GM12872 (cell line): ENCODE measurements at regions not wholly inside any gene's neighbourhood (a gene's known extent, or its start where the extent isn't known, plus 50 kb on each side); places are given as distances from the start of the nearest gene placed in this dataset.

Experiments
- TF ChIP-seq, protein P1 (sequence below): IDR thresholded peaks from 3 replicates; pipeline ENCODE4 v1.5.1; 2011; ENCODE audit warnings: low read depth, mild to moderate bottlenecking, low read length, moderate library complexity; ENCODE audit not compliant: insufficient read depth

DNA sequence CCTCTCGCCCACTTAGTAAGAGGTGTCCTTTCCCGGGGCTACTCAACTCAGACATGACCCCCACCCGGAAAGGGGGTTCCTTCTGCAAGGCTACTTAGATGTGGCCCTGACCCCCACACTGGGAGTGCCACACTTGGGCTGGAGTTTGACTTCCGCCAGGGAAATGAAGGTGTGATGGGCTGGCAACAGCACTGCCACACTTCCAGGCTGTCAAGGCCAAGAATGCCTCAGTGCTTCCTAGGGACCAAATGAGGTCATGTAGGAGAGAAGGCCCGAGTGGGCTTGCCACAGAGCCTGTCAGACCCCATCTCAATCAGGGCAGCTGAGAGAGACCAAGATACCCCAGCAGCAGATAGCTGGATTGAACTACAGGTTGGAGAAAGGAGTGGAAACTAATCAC is 55.5 kb downstream of the DRD1 start:
- TF ChIP-seq, protein P1, sequence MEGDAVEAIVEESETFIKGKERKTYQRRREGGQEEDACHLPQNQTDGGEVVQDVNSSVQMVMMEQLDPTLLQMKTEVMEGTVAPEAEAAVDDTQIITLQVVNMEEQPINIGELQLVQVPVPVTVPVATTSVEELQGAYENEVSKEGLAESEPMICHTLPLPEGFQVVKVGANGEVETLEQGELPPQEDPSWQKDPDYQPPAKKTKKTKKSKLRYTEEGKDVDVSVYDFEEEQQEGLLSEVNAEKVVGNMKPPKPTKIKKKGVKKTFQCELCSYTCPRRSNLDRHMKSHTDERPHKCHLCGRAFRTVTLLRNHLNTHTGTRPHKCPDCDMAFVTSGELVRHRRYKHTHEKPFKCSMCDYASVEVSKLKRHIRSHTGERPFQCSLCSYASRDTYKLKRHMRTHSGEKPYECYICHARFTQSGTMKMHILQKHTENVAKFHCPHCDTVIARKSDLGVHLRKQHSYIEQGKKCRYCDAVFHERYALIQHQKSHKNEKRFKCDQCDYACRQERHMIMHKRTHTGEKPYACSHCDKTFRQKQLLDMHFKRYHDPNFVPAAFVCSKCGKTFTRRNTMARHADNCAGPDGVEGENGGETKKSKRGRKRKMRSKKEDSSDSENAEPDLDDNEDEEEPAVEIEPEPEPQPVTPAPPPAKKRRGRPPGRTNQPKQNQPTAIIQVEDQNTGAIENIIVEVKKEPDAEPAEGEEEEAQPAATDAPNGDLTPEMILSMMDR = no peak

DNA sequence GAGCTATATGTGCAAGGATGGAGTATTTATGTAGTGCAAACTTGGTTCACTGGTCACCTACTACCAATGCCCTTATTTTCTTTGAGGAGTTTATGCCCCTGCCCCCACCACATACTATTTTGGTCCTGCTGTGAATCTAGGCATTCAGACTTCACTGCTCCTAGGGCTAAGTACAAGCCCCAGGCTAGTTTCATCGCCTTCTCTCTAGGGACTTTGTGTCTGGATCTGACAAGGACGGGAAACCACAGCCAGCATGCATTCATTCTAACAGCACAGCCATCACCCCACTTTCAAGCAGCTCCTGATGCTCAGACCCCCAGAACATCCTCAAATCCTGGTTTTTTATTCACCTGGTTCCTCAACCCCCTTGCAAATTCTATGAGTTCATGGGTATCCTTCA is 56.8 kb downstream of the DRD1 start:
- TF ChIP-seq, protein P1 = no peak

DNA sequence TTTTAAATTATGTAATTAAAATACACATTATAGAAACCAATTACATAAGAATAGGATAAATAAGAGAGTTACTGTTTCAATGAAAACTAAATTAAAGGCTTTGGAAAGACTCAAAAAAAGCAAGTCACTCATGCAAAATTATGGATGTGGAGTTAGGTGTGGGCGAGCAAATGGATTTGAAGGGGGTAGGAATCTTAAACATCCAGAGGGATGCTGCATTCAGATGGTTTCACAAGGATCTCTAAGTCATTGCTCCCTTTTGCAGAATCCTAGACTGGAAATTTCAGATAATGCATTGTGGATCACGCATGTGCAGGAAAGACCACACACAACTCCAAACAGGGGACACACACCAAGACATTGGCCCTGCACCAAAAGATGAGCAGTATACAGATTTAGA is 57.5 kb downstream of the DRD1 start:
- TF ChIP-seq, protein P1 = no peak

DNA sequence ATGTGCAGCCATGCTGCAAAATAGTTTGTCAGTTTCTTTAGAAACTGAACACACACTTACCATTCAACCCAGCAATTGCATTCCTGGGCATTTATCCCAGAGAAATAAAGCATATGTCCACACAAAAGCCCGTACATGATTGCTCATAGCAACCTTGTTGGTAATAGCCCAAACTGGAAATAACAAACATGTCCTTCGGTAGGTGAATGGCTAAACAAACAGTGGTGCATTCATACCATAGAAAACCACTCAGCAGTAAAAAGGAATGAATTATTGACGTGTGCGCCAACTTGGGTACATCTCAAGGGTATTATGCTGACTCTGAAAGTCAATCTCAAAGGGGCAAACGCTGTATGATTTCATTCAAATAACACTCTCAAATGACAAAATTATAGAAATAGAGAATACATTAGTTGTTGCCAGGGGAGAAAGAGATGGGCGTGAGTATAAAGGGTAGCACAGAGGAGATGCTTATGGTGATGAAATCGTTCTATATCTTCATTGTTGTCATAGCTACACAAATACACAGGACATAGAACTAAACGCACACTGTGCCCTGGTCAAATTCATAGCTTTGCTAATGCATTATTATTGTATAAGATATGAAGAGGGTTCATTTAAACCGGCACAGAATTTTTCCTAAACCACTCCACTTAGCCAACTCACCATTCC is 58.2 kb downstream of the DRD1 start:
- TF ChIP-seq, protein P1 = no peak

DNA sequence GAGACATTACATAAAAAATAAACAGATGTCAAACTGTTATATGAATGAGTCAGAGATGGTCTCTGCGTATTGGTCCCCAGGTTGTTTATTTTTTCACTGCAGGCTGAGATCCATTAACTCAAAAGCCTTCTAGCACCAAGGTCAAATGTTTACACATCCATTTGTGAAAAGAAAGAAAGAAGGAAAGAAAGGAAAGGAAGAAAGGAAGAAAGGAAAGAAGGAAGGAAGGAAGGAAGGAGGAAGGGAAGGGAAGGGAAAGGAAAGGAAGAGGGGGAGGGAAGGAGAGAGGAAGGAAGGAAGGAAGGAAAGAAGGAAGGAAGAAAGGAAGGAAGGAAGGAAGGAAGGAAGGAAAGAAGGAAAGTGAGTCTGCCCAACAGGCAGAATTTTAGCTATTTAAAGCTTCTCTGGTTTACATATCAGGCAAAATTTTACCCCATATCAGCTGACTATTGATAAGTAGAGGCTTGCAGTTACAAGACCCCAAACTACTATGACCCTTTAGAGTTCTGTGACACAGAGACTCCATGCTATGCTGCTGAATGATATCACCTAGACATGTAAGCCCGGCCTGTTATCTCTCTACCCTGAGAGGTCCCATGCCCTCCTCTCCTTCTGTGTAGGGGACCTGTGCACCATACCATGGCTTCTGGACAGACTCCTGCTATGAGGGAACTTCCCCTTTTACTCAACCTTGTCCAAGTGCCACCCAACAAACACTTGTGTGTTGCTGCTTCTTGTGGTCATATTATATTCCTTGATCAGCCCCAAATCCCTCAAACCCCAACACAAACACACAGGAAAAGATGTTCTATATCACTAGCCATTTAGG is 59.0 kb downstream of the DRD1 start:
- TF ChIP-seq, protein P1 = no peak

DNA sequence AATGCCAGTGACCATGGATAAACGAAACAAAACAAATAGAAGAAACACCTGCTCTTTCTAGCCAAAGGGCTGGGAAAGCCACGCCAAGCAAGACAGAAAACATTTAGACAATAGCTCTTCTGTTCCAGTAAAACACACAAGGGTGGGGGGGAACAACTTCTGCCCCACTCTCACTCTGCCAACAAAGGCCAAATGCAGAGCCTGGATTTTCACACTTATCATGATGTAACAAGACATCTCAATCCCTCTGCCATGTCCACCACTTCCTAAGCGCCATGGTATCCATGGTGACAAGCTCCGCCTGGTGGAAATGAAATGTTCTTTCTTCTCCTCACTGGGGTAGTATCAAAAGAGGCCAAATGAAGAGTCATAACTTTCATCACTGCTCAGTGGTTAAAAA is 60.6 kb downstream of the DRD1 start:
- TF ChIP-seq, protein P1 = no peak

DNA sequence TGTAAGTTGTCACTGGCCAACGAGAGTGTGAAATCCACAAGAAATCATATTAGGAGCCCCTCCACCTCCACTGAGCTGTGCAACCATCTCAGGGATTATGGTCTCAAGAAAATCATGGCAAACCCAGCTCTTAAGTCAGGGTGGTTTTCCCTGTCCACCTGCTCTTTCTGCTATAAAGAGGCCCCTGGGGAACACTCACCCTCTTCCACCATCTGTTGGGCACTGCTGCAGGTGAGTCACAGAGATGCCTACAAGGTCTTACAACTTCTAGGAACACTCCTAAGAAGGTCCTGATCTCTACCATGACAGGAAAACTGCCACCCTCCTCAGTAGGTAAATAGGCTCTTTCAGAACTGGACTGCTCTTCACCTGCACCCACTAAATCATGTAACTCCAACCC is 61.8 kb downstream of the DRD1 start:
- TF ChIP-seq, protein P1 = no peak
